NCI-H128 (cell line): ENCODE measurements at regions not wholly inside any gene's neighbourhood (a gene's known extent, or its start where the extent isn't known, plus 50 kb on each side); places are given as distances from the start of the nearest gene placed in this dataset.

Experiments
- DNase-seq: peaks from one replicate; lab custom pipeline; 2025; ENCODE audit not compliant: unreplicated experiment; lab: John Stamatoyannopoulos, UW

GRCh38 chr6:28696167-28696566, 170.5 kb downstream of the GPX5 start:
- no peak for DNase-seq

- DNase-seq: no peak
Observed at GRCh38 chr6:28696682-28697081, 171.0 kb downstream of the GPX5 start.

GRCh38 chr6:28707387-28708282, 182.0 kb downstream of the GPX5 start:
- no peak for DNase-seq

- DNase-seq: no peak
Observed at GRCh38 chr6:28709478-28710349, 184.0 kb downstream of the GPX5 start.

- DNase-seq: no peak
Observed at GRCh38 chr6:28710466-28711191, 184.9 kb downstream of the GPX5 start.

- DNase-seq: no peak
Observed at GRCh38 chr6:28711325-28711724, 185.6 kb downstream of the GPX5 start.

GRCh38 chr6:28711788-28712341, 186.2 kb downstream of the GPX5 start:
- no peak for DNase-seq

- DNase-seq: no peak
Observed at GRCh38 chr6:28712982-28713381, 187.3 kb downstream of the GPX5 start.

- DNase-seq: no peak
Observed at GRCh38 chr6:28719275-28719940, 193.7 kb downstream of the GPX5 start.

GRCh38 chr6:28720357-28721231, 194.9 kb downstream of the GPX5 start:
- DNase-seq: no peak

- no peak for DNase-seq
Observed at GRCh38 chr6:28721372-28721771, 195.7 kb downstream of the GPX5 start.

GRCh38 chr6:28724395-28724794, 198.7 kb downstream of the GPX5 start:
- no peak for DNase-seq

GRCh38 chr6:28725274-28725809, 198.4 kb downstream of the TRIM27 start:
- DNase-seq: no peak

- DNase-seq: no peak
Observed at GRCh38 chr6:28725890-28726348, 197.9 kb downstream of the TRIM27 start.

GRCh38 chr6:28726569-28727309, 197.0 kb downstream of the TRIM27 start:
- no peak for DNase-seq

- no peak for DNase-seq
Observed at GRCh38 chr6:28727559-28728211, 196.1 kb downstream of the TRIM27 start.

GRCh38 chr6:28729501-28730402, 194.0 kb downstream of the TRIM27 start:
- DNase-seq: no peak
